ENCODE measurements at regions not wholly inside any gene's neighbourhood (a gene's known extent, or its start where the extent isn't known, plus 50 kb on each side); places are given as distances from the start of the nearest gene placed in this dataset.

- TF ChIP-seq CTCF (IDR thresholded peaks at IDR 0.05; ENCODE audit: low read depth, low read length) (no peak), EZH2phosphoT487 (IDR thresholded peaks at IDR 0.05; ENCODE audit: low read depth) (no peak)
Measured at GRCh38 chr15:87680208-87680607, 576.3 kb downstream of the NTRK3 start.
